GM21619 (cell line): ENCODE measurements at regions not wholly inside any gene's neighbourhood (a gene's known extent, or its start where the extent isn't known, plus 50 kb on each side); places are given as distances from the start of the nearest gene placed in this dataset.
"Not testable (repeated sequence)": the region's sequence is repeated elsewhere in the genome, so short reads cannot be mapped to it uniquely, and the experiment has no call there.

Experiments used
- ATAC-seq: cut with Tn5 transposase; IDR thresholded peaks from one replicate; pipeline ENCODE4 v1.9.1; 2021; ENCODE audit not compliant: unreplicated experiment

DNA sequence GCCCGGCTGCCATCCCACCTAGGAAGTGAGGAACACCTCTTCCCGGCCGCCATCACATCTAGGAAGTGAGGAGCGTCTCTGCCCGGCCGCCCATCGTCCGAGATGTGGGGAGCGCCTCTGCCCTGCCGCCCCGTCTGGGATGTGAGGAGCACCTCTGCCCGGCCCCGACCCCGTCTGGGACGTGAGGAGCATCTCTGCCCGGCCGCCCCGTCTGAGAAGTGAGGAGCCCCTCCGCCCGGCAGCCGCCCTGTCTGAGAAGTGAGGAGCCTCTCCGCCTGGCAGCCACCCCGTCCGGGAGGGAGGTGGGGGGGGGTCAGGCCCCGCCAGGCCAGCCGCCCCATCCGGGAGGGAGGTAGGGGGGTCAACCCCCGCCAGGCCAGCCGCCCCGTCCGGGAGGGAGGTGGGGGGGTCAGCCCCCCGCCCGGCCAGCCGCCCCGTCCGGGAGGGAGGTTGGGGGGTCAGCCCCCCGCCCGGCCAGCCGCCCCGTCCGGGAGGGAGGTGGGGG, 330.0 kb downstream of the CBLN1 start:
- ATAC-seq, result not testable (repeated sequence)

GRCh38 chr16:48950184-48950583, 331.5 kb downstream of the CBLN1 start:
- no peak for ATAC-seq

DNA sequence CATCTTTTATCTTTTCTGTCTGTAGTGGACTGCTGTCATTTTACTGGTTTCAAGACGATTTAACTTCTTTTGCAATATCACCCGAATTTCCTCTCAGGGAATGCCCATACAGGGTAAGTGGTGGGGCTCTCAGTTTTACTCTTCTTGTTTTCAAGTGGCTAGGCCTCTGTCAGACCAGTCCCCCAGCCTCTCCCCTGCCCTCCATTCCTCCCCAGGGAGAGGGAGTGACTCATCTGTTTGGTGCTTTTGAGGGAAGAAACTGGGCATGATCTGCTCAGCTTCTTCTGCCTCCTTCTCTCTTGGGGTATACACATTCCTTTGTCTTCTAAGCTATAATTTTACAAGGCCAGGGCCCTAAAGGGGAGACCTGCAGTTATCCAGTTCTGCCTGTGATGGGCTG, 332.0 kb downstream of the CBLN1 start:
- no peak for ATAC-seq

GRCh38 chr16:48948911-48949310, 332.7 kb downstream of the CBLN1 start:
- no peak for ATAC-seq

GRCh38 chr16:48947371-48947713, 334.3 kb downstream of the CBLN1 start:
- no peak for ATAC-seq

GRCh38 chr16:48946686-48947370, 334.8 kb downstream of the CBLN1 start:
- ATAC-seq, result no peak

DNA sequence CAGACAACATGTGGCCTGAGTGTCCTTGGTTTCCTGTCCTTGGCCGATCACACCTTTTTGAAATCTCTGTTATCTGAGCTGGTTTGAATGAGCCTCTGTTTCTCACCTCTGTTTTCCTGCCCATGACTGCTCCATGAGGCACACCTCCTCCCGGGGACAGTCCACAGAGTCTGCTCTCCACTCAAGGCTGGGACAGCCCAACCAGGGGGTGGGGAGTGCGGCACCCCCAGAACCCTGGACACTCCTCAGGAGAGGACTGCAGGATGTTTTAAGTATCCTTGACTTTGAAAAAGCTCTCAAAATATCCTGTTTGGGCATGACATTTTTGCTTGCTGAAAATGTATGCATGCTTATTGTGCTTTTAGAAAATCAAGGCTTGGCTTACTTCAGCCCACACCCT, 333.0 kb upstream of the N4BP1 start:
- ATAC-seq, result no peak

- ATAC-seq, result no peak
These were observed 326.8 kb upstream of the N4BP1 start for GRCh38 chr16:48936811-48937210.

- ATAC-seq, result no peak
These were observed 322.4 kb upstream of the N4BP1 start for GRCh38 chr16:48932216-48932855.

DNA sequence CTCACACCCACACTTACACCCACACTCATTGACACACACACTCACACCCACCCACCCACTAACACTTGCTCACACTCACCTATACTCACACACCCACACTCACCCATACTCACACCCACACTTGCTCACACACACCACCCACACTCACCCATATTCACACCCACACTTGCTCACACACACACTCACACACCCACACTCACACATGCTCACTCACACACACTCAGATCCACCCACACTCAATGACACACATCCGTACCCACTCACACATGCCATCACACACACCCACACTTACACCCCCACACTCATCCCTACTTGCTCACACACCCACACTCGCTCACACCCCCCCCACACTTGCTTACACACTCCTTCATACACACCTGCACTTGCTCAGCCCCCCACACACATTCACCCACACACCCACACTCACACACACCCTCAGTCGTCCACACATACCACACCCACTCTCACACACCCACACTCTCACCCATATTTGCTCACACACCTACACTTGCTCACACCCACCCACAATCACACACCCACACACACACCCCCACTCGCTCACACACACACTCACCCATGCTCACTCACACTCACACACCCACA, 321.1 kb upstream of the N4BP1 start:
- ATAC-seq, result no peak

DNA sequence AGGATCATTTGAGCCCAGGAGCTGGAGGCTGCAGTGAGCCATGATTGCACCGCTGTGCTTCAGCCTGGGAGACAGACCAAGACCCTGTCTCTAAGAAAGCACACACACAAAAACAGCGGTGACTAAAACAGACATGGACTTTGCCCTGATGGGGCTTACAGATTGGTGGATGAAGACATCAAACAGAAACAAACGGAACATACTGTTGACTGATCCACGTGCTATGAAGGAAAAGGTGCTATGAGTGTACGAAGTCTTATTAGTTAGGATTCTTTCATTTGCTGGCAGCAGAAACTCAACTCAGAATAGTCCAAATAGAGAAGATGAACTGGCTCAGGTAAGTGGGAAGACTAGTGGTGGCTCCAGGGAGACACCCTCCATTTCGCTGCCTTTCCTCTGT, 309.8 kb upstream of the N4BP1 start:
- ATAC-seq, result no peak

DNA sequence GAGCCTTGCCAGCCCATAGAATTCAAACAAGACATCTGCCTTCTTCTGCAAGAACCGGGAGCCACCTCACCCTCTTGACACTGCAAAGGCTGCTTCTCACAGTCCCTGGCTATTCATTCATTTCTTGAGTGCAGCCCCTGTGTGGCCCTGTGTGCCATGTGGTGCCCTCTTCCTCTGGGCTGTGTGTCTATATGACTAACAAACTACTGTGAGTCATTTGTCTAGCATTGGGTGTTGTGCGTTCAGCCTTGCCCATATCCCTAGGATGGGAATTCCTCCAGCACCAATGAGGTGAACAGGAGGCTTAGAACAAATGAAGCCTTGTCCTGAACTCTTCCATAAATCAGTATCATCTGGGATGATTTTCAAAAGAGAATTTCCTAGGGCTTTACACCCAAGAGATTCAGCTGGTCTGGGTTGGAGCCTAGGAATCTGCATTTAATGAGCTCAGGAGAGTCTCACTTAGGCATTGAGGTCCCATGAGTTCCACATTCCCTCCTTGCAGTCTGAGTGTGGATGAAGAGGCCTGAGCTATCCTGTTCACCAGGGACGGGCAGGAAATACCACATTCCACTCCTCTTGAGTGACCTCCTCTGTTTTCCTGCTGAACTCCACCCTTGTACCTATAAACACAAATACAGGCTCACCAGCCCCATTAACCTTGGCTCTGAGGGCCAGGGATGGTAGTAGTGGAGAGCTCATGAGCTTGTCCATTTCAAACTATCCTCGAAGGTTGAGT, 308.7 kb upstream of the N4BP1 start:
- no peak for ATAC-seq

- ATAC-seq, result no peak
These were observed 306.6 kb upstream of the N4BP1 start for GRCh38 chr16:48916566-48916965.

GRCh38 chr16:48914070-48914469, 304.1 kb upstream of the N4BP1 start:
- no peak for ATAC-seq

DNA sequence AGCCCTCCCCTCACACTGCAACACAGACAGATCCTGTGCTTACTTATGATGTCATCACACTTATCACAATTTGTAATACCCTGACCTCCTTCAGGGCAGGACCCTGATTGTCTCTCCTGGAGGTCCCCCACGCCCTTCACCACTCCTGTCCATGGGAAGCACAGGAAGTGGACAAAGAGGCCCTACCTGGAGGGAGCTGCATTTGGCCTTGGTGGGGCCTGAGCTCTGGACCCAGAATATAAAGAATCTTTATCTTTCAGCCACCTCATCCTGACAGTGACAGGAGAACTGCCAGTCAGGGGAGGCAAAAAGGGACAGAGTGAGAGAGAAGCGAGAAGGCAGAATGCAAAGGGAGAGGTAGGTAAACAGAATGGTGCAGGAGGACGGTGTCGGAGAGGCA, 303.4 kb upstream of the N4BP1 start:
- no peak for ATAC-seq

DNA sequence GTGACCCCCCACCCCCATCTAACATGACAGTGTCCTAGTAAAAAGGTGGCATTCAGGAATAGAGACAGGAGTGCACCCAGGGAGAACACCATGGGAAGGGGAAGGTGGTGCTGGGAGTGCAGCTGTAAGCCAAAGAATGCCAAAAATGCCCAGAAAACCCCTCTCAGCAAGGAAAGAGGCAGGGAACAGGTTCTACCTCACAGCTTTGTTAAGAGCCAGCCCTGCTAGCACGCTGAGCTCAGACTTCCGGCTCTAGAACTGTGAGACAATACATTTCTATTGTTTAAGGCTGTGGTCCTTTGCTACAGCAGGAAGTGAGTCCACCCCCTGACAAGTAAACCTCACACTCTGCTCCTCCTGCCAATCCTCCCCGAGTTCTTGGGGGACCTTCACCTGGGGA, 302.4 kb upstream of the N4BP1 start:
- ATAC-seq, result no peak

- ATAC-seq, result no peak
These were observed 301.7 kb upstream of the N4BP1 start for GRCh38 chr16:48911700-48912099.

GRCh38 chr16:48910214-48910613, 300.2 kb upstream of the N4BP1 start:
- no peak for ATAC-seq

- ATAC-seq, result no peak
These were observed 299.3 kb upstream of the N4BP1 start for GRCh38 chr16:48909231-48909630.

DNA sequence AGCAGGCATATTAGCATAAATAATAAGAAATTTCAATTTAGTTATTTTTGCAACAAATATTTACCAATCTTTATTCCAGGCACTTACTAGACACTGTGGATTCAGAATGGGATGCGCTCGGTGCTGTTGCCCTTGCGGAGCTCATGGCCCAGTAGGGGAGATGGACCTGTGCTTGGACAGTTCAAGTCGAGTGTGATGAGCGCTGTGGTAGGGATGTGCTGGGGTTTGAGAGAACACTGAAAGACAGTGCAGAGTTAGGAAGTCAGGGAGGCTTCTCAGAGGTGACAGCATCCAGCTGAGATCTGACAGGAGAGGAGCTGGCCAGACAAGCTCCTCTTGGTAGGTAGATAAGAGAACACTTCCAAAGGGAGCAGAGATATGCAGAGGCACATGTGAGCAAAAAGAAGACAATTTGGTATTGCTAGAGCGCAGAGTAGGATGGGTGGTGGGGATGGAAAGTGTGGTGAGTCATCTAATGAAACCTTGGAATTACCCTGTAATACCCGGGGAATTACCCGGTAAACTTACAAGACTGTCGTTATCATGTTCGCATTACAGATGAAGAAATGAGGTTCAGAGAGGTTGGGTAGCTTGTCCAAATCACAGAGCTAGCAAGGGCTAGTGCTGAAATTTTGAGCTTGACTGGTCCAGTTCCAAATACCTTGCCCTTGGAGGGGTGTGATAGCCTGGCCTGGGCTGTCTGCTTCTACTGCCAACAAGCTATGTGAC, 298.1 kb upstream of the N4BP1 start:
- peak; percentile 70 for ATAC-seq
